T47D (cell line): ENCODE measurements at regions not wholly inside any gene's neighbourhood (a gene's known extent, or its start where the extent isn't known, plus 50 kb on each side); places are given as distances from the start of the nearest gene placed in this dataset.
A peak's percentile ranks its signal among the peaks of the same experiment; 100 is the strongest.
"Not testable (repeated sequence)": the region's sequence is repeated elsewhere in the genome, so short reads cannot be mapped to it uniquely, and the experiment has no call there.

Experiments used
- DNase-seq, 2 experiments: peaks; one replicate each; pipeline versions ENCODE4 v3.0.0 to v3.0.0-alpha.2; 2011 to 2012; ENCODE audit warnings: low read depth in 1 of 2, low spot score in 1 of 2
- JUND ChIP-seq: IDR thresholded peaks from 2 replicates; pipeline ENCODE4 v1.6.1; 2012; ENCODE audit warnings: low read depth
- in situ Hi-C: cut with HindIII; loops from 2 replicates; pipeline ENCODE4 v1.10.0; 2016; ENCODE audit warnings: low sequenced_read_pairs, low pct_unique_long_range_greater_than_20kb

DNA sequence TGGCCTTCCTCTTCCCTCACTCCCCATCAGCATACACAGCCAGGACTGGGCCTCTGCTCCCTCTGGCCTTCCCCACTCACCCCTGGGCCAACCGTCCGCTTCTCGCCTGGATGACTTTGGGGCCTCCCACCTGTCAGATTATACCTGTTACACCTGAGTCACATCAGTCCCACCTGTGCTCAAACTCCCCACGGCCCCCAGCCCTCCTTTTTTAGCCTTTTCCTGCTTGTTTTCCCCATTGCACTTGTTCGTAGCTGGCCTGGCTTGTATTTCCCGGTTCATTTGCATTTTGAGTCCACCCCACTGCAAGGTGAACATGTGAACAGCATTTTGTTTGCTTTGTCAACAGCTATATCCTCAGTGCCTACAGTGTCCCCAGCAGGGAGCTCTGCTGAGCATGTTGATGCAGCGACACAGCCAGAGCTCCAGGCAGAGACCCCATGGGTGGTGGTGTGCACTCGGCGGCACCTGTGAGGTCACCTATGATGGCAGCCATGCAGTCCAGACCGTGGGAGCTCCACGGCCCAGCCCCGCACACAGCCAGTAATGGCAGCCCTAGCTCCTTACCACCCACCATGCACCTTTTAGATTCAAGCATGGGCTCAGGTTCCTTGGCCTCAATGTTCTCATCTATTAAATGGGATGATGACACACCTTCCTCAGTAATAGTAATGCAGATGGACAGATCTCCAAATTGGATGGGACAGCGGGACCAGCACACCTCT lies 276.4 kb upstream of the HS6ST1 start:
- peak; percentile 66 to 85 for DNase-seq
- TF ChIP-seq JUND = no peak
- in situ Hi-C loops = no loop called here

DNA sequence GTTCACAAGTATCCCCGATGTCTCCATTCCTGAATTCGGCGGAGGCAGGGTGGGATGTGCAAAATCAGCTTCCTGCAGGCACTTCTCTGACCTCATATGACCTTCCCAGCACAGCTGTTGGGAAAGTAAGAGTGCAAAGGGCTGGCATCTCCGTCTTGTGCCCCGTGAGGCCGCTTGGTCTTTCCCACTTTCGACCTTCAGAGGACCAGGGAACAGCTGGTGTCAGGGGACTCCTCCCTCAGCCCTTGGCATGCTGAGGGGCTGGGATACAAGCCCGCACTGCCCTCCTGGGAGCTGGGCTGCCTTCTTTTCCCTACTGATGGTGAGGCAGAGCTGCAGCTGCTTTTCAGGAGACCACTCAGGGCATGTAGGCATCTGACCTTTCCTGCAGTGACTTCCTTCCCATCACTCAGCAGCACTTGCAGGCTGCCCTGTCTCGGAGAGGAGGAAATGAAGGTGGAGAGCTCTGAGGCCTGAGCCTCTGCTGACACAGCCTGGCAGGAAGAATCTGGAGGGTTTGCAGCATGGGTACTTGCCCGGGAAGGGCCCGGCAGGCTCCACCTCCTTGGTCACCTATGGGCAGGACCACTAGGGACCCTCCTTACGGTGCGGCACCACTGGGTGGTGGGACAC lies 277.2 kb upstream of the HS6ST1 start:
- DNase-seq = no peak
- in situ Hi-C loops = no loop called here

DNA sequence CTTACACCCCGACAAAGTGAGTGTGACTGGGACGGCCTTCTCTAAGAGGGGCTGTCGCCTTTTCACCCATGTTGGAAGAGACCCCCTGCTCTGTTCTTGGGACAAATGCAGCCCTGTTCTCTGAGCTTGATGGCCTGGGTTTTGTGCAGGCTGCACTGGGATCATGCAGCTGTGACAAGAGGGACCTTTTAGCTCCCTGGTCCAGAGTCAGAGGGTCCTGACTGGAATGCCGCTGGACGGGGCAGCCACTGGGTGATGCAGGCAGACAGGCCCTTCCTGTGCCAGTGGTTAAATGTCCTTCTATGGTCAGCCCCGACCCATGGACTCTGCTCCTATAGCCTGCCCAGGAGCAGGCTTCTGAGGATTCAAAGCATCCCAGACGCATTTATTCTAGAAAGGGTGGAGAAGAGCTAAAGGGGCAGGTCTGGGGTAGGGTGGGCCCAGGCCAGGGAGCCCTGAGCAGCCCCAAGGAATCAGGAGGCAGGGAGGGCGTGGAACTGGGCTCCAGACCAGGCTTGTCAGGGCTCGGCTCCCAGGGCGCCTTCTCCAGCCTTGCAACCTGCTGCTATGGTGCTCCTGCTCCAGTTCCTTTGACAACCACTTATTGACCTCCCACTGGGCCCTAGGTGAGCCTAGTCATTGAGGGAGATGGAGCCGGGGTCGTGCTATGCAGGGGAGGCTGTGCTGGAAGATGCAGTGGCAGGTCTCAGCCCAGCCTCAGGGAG lies 277.9 kb upstream of the HS6ST1 start:
- in situ Hi-C loops = no loop called here
- no peak for TF ChIP-seq JUND

More for the DNA sequence above, 277.2 kb upstream of the HS6ST1 start:
- no peak for TF ChIP-seq JUND

DNA sequence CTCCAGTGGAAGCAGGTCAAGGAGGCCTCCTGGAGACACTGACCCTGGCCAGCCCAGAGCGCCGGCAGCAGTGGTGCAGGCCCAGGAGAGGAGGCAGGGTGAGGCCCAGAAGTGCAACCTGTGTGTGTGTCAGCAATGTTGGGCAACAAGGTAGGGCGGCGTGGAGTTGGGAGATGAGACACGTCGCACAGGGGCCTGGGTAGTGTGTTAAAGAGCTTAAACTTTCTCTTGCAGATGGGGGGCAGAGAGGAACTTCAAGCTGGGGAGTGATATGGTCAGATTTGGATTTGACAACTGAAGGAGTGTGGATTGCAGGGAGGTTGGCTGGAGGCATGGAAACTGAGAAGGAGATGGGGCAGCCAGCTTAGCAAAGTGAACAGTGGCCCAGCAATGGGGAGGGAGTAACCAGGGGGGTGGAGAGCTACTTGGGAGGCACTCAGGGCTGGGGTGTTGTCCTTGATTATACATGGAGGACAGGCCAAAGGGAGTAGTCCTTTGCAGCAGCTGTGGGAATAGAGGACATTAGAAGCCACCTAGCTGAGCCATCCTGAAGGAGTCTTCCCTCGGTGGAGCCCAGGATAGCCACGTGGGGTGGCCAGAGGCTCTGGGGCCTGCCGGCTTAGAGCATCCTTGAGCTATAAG lies 278.6 kb upstream of the HS6ST1 start:
- in situ Hi-C loops = no loop called here
- no peak for TF ChIP-seq JUND
- no peak for DNase-seq

More for the DNA sequence above, 277.9 kb upstream of the HS6ST1 start:
- no peak for DNase-seq

DNA sequence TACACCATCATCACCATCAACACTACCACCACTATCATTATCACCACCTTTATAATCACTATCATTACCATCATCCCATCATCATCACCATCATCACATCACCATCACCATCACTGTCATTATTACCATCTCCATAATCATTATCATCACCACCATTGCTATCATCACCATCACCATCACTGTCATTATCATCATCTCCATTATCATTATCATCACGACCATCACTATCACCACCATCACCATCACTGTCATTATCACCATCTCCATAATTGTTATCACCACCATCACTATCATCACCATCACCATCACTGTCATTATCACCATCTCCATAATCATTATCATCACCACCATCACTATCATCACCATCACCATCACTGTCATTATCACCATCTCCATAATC lies 279.6 kb upstream of the HS6ST1 start:
- in situ Hi-C loops, DNase-seq: not testable (repeated sequence)

GRCh38 chr2:128598862-128599441 lies 280.3 kb upstream of the HS6ST1 start:
- in situ Hi-C loops = no loop called here
- no peak for TF ChIP-seq JUND
- DNase-seq = no peak

DNA sequence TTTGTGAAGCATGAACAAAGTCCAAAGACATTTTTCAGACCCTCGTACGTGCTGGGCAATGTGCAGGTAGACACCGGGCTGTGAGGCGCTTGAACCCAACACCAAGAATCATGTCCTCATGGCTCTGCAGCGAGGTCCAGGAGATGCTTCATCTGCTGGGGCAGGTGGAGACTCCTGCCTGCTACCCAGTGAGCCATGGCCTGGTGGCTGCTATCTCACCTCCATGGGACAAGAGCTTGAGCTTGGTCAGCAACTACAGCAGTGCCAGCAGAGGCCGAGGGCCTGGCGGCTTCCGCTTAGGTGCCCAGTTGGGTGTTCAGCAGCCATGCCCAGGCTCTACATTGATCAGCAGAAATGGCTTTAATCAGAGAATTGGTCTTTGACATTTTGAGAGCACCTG lies 281.0 kb upstream of the HS6ST1 start:
- DNase-seq = no peak
- TF ChIP-seq JUND = no peak
- in situ Hi-C loops = no loop called here

- DNase-seq = no peak
- in situ Hi-C loops = no loop called here
These were observed 282.1 kb upstream of the HS6ST1 start for GRCh38 chr2:128600581-128601297.

GRCh38 chr2:128601298-128602037 lies 282.8 kb upstream of the HS6ST1 start:
- in situ Hi-C loops = no loop called here
- no peak for DNase-seq
- no peak for TF ChIP-seq JUND

More at GRCh38 chr2:128600581-128601297, 282.1 kb upstream of the HS6ST1 start:
- TF ChIP-seq JUND = no peak

- DNase-seq = no peak
- in situ Hi-C loops = no loop called here
- TF ChIP-seq JUND = no peak
These were observed 283.5 kb upstream of the HS6ST1 start for GRCh38 chr2:128602038-128602698.

GRCh38 chr2:128602699-128603101 lies 284.0 kb upstream of the HS6ST1 start:
- in situ Hi-C loops = no loop called here
- TF ChIP-seq JUND = no peak
- DNase-seq = no peak
